T-helper 17 cell (primary cell): ENCODE measurements at regions not wholly inside any gene's neighbourhood (a gene's known extent, or its start where the extent isn't known, plus 50 kb on each side); places are given as distances from the start of the nearest gene placed in this dataset.

Experiments used
- ATAC-seq: fragments of 150-1000 bp; cut with Tn5 transposase; 2 replicates; pipeline ENCODE4 v1.10.0; 2021; ENCODE audit warnings: mild to moderate bottlenecking, moderate library complexity
- DNase-seq, 3 donors: peaks; one replicate each; pipeline versions ENCODE4 v3.0.0 to v3.0.0-alpha.2; 2020 to 2021
- H3K9me3 ChIP-seq: one replicate; pipeline ENCODE4 v1.7.0; 2013; ENCODE audit warnings: low read length, mild to moderate bottlenecking; ENCODE audit not compliant: control insufficient read depth, poor library complexity, severe bottlenecking
- H3K27ac Mint-ChIP-seq: one replicate; pipeline ENCODE4 v1.8.0; 2022; ENCODE audit warnings: mild to moderate bottlenecking, moderate library complexity, mixed read lengths
- H3K27me3 Mint-ChIP-seq: one replicate; pipeline ENCODE4 v1.8.0; 2022; ENCODE audit warnings: mixed read lengths
- H3K36me3 Mint-ChIP-seq: one replicate; pipeline ENCODE4 v1.8.0; 2022; ENCODE audit warnings: low read depth, mixed read lengths
- H3K4me1 Mint-ChIP-seq: one replicate; pipeline ENCODE4 v1.8.0; 2022; ENCODE audit warnings: mild to moderate bottlenecking, mixed read lengths
- H3K4me3 Mint-ChIP-seq: one replicate; pipeline ENCODE4 v1.8.0; 2022; ENCODE audit warnings: mild to moderate bottlenecking, moderate library complexity, mixed read lengths

GRCh38 chr2:128519517-128520215 is 201.0 kb upstream of the HS6ST1 start:
- H3K9me3 ChIP-seq = no peaks in the 10 kb centered on the region
- Mint-ChIP-seq H3K27ac (no peak overlapping the region), H3K4me1 (no peaks in the 10 kb centered on the region), H3K27me3 (peaks cover 36% of the 10 kb centered on the region), H3K36me3 (no peaks in the 10 kb centered on the region), H3K4me3 (no peak overlapping the region)
- DNase-seq (no peak), ATAC-seq (no peak)

GRCh38 chr2:128520340-128520739 is 201.7 kb upstream of the HS6ST1 start:
- H3K27me3 Mint-ChIP-seq = peaks cover 33% of the 10 kb centered on the region
- H3K36me3 Mint-ChIP-seq = no peaks in the 10 kb centered on the region
- DNase-seq (no peak), ATAC-seq (no peak)
- no peak overlapping the region for H3K27ac Mint-ChIP-seq
- H3K4me1 Mint-ChIP-seq = no peaks in the 10 kb centered on the region
- no peaks in the 10 kb centered on the region for H3K9me3 ChIP-seq
- H3K4me3 Mint-ChIP-seq = no peak overlapping the region

- no peak for DNase-seq
- ATAC-seq = no peak
Observed at GRCh38 chr2:128520791-128521190, 202.1 kb upstream of the HS6ST1 start.

GRCh38 chr2:128521482-128521881 is 202.8 kb upstream of the HS6ST1 start:
- H3K4me3 Mint-ChIP-seq = no peak overlapping the region
- H3K27ac Mint-ChIP-seq = no peak overlapping the region
- DNase-seq (no peak), ATAC-seq (no peak)
- H3K27me3 Mint-ChIP-seq = peaks cover 35% of the 10 kb centered on the region
- H3K9me3 ChIP-seq = no peaks in the 10 kb centered on the region
- H3K4me1 Mint-ChIP-seq = no peaks in the 10 kb centered on the region
- no peaks in the 10 kb centered on the region for H3K36me3 Mint-ChIP-seq

More at GRCh38 chr2:128520791-128521190, 202.1 kb upstream of the HS6ST1 start:
- no peaks in the 10 kb centered on the region for H3K36me3 Mint-ChIP-seq
- H3K9me3 ChIP-seq = no peaks in the 10 kb centered on the region
- H3K27me3 Mint-ChIP-seq = peaks cover 33% of the 10 kb centered on the region
- H3K4me3 Mint-ChIP-seq = no peak overlapping the region
- H3K27ac Mint-ChIP-seq = no peak overlapping the region
- no peaks in the 10 kb centered on the region for H3K4me1 Mint-ChIP-seq

- no peak overlapping the region for H3K4me3 Mint-ChIP-seq
- no peaks in the 10 kb centered on the region for H3K36me3 Mint-ChIP-seq
- no peaks in the 10 kb centered on the region for H3K9me3 ChIP-seq
- H3K4me1 Mint-ChIP-seq = no peaks in the 10 kb centered on the region
- H3K27ac Mint-ChIP-seq = no peak overlapping the region
- H3K27me3 Mint-ChIP-seq = peaks cover 38% of the 10 kb centered on the region
- DNase-seq (no peak), ATAC-seq (no peak)
Observed at GRCh38 chr2:128522829-128523228, 204.2 kb upstream of the HS6ST1 start.

GRCh38 chr2:128523457-128523856 is 204.8 kb upstream of the HS6ST1 start:
- H3K4me1 Mint-ChIP-seq = no peaks in the 10 kb centered on the region
- no peak overlapping the region for H3K4me3 Mint-ChIP-seq
- H3K27me3 Mint-ChIP-seq = peaks cover 40% of the 10 kb centered on the region
- no peak for DNase-seq
- H3K27ac Mint-ChIP-seq = no peak overlapping the region
- no peaks in the 10 kb centered on the region for H3K9me3 ChIP-seq
- H3K36me3 Mint-ChIP-seq = no peaks in the 10 kb centered on the region
- ATAC-seq = no peak

- Mint-ChIP-seq H3K4me3 (no peak overlapping the region), H3K27me3 (peaks cover 40% of the 10 kb centered on the region), H3K36me3 (no peaks in the 10 kb centered on the region), H3K4me1 (no peaks in the 10 kb centered on the region), H3K27ac (no peak overlapping the region)
- DNase-seq (no peak), ATAC-seq (no peak)
- no peaks in the 10 kb centered on the region for H3K9me3 ChIP-seq
Observed at GRCh38 chr2:128524183-128524582, 205.5 kb upstream of the HS6ST1 start.

GRCh38 chr2:128525653-128526052 is 207.0 kb upstream of the HS6ST1 start:
- no peak overlapping the region for H3K27ac Mint-ChIP-seq

GRCh38 chr2:128526455-128526976 is 207.8 kb upstream of the HS6ST1 start:
- Mint-ChIP-seq H3K27ac (no peak overlapping the region), H3K4me3 (no peak overlapping the region), H3K27me3 (peaks cover 40% of the 10 kb centered on the region), H3K4me1 (no peaks in the 10 kb centered on the region), H3K36me3 (no peaks in the 10 kb centered on the region)
- DNase-seq = no peak
- ATAC-seq = no peak
- H3K9me3 ChIP-seq = no peaks in the 10 kb centered on the region

More at GRCh38 chr2:128525653-128526052, 207.0 kb upstream of the HS6ST1 start:
- Mint-ChIP-seq H3K27me3 (peaks cover 37% of the 10 kb centered on the region), H3K4me1 (no peaks in the 10 kb centered on the region), H3K4me3 (no peak overlapping the region), H3K36me3 (no peaks in the 10 kb centered on the region)
- H3K9me3 ChIP-seq = no peaks in the 10 kb centered on the region
- no peak for DNase-seq
- no peak for ATAC-seq

GRCh38 chr2:128528133-128528532 is 209.5 kb upstream of the HS6ST1 start:
- DNase-seq = no peak
- Mint-ChIP-seq H3K27me3 (peaks cover 33% of the 10 kb centered on the region), H3K27ac (no peak overlapping the region), H3K4me3 (no peak overlapping the region), H3K4me1 (peaks cover 2% of the 10 kb centered on the region), H3K36me3 (no peaks in the 10 kb centered on the region)
- no peaks in the 10 kb centered on the region for H3K9me3 ChIP-seq
- no peak for ATAC-seq

GRCh38 chr2:128530025-128530573 is 211.4 kb upstream of the HS6ST1 start:
- ATAC-seq (no peak), DNase-seq (no peak)
- Mint-ChIP-seq H3K27ac (no peak overlapping the region), H3K4me1 (peaks cover 2% of the 10 kb centered on the region), H3K36me3 (no peaks in the 10 kb centered on the region), H3K4me3 (no peak overlapping the region), H3K27me3 (peaks cover 45% of the 10 kb centered on the region)
- H3K9me3 ChIP-seq = no peaks in the 10 kb centered on the region

- Mint-ChIP-seq H3K4me1 (peaks cover 2% of the 10 kb centered on the region), H3K4me3 (no peak overlapping the region), H3K36me3 (no peaks in the 10 kb centered on the region), H3K27me3 (peaks cover 45% of the 10 kb centered on the region), H3K27ac (no peak overlapping the region)
- no peak for DNase-seq
- no peaks in the 10 kb centered on the region for H3K9me3 ChIP-seq
- no peak for ATAC-seq
Observed at GRCh38 chr2:128531856-128532255, 213.2 kb upstream of the HS6ST1 start.

GRCh38 chr2:128533101-128533500 is 214.4 kb upstream of the HS6ST1 start:
- Mint-ChIP-seq H3K36me3 (no peaks in the 10 kb centered on the region), H3K4me1 (peaks cover 2% of the 10 kb centered on the region), H3K27ac (peak overlapping the region; percentile 11), H3K27me3 (peaks cover 46% of the 10 kb centered on the region), H3K4me3 (no peak overlapping the region)
- H3K9me3 ChIP-seq = no peaks in the 10 kb centered on the region
- ATAC-seq = no peak
- no peak for DNase-seq
